ENCODE measurements at regions not wholly inside any gene's neighbourhood (a gene's known extent, or its start where the extent isn't known, plus 50 kb on each side); places are given as distances from the start of the nearest gene placed in this dataset.

- no peak overlapping the region for H2AFZ ChIP-seq (ENCODE audit: low read depth)
- H3K9ac ChIP-seq: no peak overlapping the region
- H3K4me2 ChIP-seq: no peak overlapping the region
- no peak overlapping the region for H3K27ac ChIP-seq
- no peak overlapping the region for H3K4me3 ChIP-seq (IDR thresholded peaks at IDR 0.05; ENCODE audit: insufficient read depth, low read depth, low read length)
- H3K36me3 ChIP-seq (ENCODE audit: insufficient read depth): no peaks in the 10 kb centered on the region
- no peaks in the 10 kb centered on the region for H3K4me1 ChIP-seq (ENCODE audit: low read depth, poor library complexity, severe bottlenecking)
- H4K20me1 ChIP-seq (ENCODE audit: insufficient read depth): no peaks in the 10 kb centered on the region
- no peaks in the 10 kb centered on the region for H3K79me2 ChIP-seq (ENCODE audit: insufficient read depth, low read depth)
- H3K27me3 ChIP-seq (ENCODE audit: insufficient read depth, low read depth): no peaks in the 10 kb centered on the region
- no peak for TF ChIP-seq CTCF (conservative IDR thresholded peaks at IDR 0.05; ENCODE audit: low read depth, low read length)
These were observed 188.7 kb downstream of the HS3ST3A1 start for GRCh38 chr17:13413001-13413400.

DNA sequence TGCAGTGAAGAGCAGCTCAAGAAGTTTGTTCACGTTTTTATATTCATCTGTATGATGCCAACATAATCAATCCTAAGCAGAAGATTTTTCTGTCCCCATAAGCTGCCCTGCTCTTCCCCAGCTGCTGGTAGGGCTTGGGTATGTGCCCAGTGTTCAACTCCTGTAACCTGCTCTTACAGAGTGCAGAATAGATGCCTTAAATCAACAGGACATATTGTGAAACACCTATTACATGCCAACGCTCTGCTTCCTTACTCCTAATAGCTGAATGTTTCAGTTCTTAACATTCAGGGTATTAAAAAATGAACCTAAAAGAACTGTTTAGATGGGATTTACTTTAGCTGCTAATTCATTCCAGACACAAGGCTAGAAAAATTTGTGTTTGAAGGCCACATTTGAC lies 190.9 kb downstream of the HS3ST3A1 start:
- Histone ChIP-seq H4K20me1 (ENCODE audit: insufficient read depth) (no peaks in the 10 kb centered on the region), H3K4me1 (ENCODE audit: low read depth, poor library complexity, severe bottlenecking) (no peaks in the 10 kb centered on the region), H3K79me2 (ENCODE audit: insufficient read depth, low read depth) (no peaks in the 10 kb centered on the region), H3K4me2 (no peak overlapping the region), H3K9ac (no peak overlapping the region), H3K27me3 (ENCODE audit: insufficient read depth, low read depth) (no peaks in the 10 kb centered on the region), H3K36me3 (ENCODE audit: insufficient read depth) (no peaks in the 10 kb centered on the region), H3K27ac (no peak overlapping the region), H3K4me3 (IDR thresholded peaks at IDR 0.05; ENCODE audit: insufficient read depth, low read depth, low read length) (no peak overlapping the region), H2AFZ (ENCODE audit: low read depth) (no peak overlapping the region)
- no peak for TF ChIP-seq CTCF (conservative IDR thresholded peaks at IDR 0.05; ENCODE audit: low read depth, low read length)

DNA sequence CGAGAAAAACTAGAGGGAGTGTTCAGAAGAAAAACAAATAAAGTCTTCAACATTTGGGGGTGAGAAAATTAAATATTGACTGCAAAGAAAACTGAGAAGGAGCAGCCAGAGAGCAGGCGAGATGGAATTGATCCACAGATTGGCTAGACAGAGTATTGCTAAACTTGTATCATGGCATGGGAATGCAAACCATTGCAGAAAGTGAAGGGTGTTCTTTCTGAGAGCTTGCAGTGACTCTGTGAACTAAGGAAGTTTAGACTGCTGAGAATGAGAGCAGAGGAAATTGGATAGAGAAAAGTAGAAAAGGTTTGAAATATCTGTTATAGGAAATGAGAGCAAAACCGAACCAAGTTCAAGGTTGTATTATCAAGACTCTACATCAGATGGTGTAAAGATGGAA lies 191.5 kb downstream of the HS3ST3A1 start:
- no peaks in the 10 kb centered on the region for H3K79me2 ChIP-seq (ENCODE audit: insufficient read depth, low read depth)
- no peak overlapping the region for H3K4me2 ChIP-seq
- H3K9ac ChIP-seq: no peak overlapping the region
- H3K36me3 ChIP-seq (ENCODE audit: insufficient read depth): no peaks in the 10 kb centered on the region
- no peak overlapping the region for H3K4me3 ChIP-seq (IDR thresholded peaks at IDR 0.05; ENCODE audit: insufficient read depth, low read depth, low read length)
- no peaks in the 10 kb centered on the region for H4K20me1 ChIP-seq (ENCODE audit: insufficient read depth)
- H2AFZ ChIP-seq (ENCODE audit: low read depth): no peak overlapping the region
- no peak for TF ChIP-seq CTCF (conservative IDR thresholded peaks at IDR 0.05; ENCODE audit: low read depth, low read length)
- H3K27me3 ChIP-seq (ENCODE audit: insufficient read depth, low read depth): no peaks in the 10 kb centered on the region
- no peaks in the 10 kb centered on the region for H3K4me1 ChIP-seq (ENCODE audit: low read depth, poor library complexity, severe bottlenecking)
- no peak overlapping the region for H3K27ac ChIP-seq

GRCh38 chr17:13409455-13409854 lies 192.3 kb downstream of the HS3ST3A1 start:
- no peak overlapping the region for H3K9ac ChIP-seq
- H4K20me1 ChIP-seq (ENCODE audit: insufficient read depth): no peaks in the 10 kb centered on the region
- H3K27me3 ChIP-seq (ENCODE audit: insufficient read depth, low read depth): no peaks in the 10 kb centered on the region
- H3K4me2 ChIP-seq: no peak overlapping the region
- TF ChIP-seq CTCF (conservative IDR thresholded peaks at IDR 0.05; ENCODE audit: low read depth, low read length): no peak
- H3K27ac ChIP-seq: no peak overlapping the region
- H3K79me2 ChIP-seq (ENCODE audit: insufficient read depth, low read depth): no peaks in the 10 kb centered on the region
- H3K36me3 ChIP-seq (ENCODE audit: insufficient read depth): no peaks in the 10 kb centered on the region
- H3K4me3 ChIP-seq (IDR thresholded peaks at IDR 0.05; ENCODE audit: insufficient read depth, low read depth, low read length): no peak overlapping the region
- no peak overlapping the region for H2AFZ ChIP-seq (ENCODE audit: low read depth)
- no peaks in the 10 kb centered on the region for H3K4me1 ChIP-seq (ENCODE audit: low read depth, poor library complexity, severe bottlenecking)

GRCh38 chr17:13407381-13407780 lies 194.3 kb downstream of the HS3ST3A1 start:
- no peak overlapping the region for H3K4me2 ChIP-seq

More at GRCh38 chr17:13407381-13407780, 194.3 kb downstream of the HS3ST3A1 start:
- no peaks in the 10 kb centered on the region for H3K4me1 ChIP-seq (ENCODE audit: low read depth, poor library complexity, severe bottlenecking)
- H4K20me1 ChIP-seq (ENCODE audit: insufficient read depth): no peaks in the 10 kb centered on the region
- no peaks in the 10 kb centered on the region for H3K79me2 ChIP-seq (ENCODE audit: insufficient read depth, low read depth)
- no peak overlapping the region for H2AFZ ChIP-seq (ENCODE audit: low read depth)
- H3K36me3 ChIP-seq (ENCODE audit: insufficient read depth): no peaks in the 10 kb centered on the region
- no peak overlapping the region for H3K4me3 ChIP-seq (IDR thresholded peaks at IDR 0.05; ENCODE audit: insufficient read depth, low read depth, low read length)
- H3K9ac ChIP-seq: no peak overlapping the region
- no peaks in the 10 kb centered on the region for H3K27me3 ChIP-seq (ENCODE audit: insufficient read depth, low read depth)
- H3K27ac ChIP-seq: no peak overlapping the region
- no peak for TF ChIP-seq CTCF (conservative IDR thresholded peaks at IDR 0.05; ENCODE audit: low read depth, low read length)
